Activated naive CD4-positive, alpha-beta T cell treated with Interleukin-2 at 50 U/mL for 16 hours (primary cell): ENCODE measurements at regions not wholly inside any gene's neighbourhood (a gene's known extent, or its start where the extent isn't known, plus 50 kb on each side); places are given as distances from the start of the nearest gene placed in this dataset.

Experiments
- DNase-seq: peaks from one replicate; pipeline ENCODE4 v3.0.0-alpha.2; 2020

DNA sequence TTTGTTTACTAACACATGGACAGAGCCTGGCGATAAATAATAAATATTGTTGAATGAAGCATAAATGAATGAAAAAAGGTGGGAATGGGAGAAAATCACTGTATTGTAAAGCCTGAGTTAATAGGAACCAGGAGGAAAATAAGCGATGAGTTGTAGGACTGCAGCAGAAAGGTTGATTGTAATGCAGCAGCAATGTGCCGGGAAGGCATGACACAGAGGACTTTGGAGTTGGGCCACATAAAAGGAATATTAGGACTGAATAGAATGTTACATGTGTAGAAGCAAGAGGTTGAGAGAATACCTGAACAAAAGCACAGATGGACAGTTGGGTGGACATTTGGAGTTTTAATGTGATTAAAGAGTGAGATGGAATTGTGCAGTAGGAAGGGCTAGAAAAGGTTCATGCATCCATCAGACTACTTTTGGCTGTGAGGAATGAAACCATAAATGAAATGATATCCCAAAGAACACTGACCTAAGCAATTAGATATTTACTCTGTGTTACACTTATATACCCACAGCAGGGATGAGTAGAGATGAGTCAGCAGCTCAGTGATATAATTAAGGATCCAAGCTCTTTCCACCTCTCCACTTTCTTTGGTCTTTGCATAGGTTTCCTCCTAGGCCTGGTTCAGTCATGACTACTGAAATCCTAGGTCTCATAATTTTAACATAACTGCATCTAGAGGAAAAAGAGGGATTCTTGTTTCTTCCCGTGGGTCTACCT, 55.4 kb downstream of the CCER1 start:
- DNase-seq = no peak

DNA sequence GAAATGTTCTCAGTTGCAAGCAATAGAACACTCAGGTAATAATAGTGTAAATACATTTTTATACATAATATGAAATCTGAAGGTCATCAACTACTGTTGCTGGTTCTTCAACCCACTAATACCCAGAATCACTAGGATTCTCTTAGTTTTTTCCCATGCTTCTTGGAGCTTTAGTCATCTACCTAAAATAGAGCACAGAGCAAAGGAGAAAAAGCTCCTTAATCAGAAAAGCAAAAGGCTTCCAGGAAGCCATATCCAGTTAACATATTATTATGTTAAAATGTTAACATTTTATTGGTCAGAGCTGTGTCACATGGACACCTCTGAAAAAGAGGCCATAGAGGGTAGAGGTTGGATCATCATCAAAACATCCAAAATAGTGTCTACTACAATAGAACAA, 57.0 kb downstream of the CCER1 start:
- DNase-seq = no peak

DNA sequence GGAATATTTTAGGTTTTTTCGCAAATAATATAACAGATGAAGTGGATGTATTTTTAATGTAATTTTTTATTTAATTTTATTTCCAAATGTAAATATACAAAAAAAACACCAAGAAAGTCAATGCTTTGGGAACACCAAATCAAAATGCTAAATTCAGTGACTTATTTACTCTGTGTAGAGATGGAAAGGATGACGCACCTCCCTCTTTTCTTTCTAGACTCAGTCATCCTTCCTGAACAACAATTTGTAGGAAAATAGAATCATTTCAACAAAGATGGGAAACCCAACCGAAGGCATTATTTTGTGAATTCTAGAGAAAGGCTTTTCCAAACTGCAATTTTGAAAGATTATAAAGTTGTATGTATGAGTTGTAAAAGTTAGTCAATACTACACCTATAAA, 57.7 kb downstream of the CCER1 start:
- DNase-seq = no peak

DNA sequence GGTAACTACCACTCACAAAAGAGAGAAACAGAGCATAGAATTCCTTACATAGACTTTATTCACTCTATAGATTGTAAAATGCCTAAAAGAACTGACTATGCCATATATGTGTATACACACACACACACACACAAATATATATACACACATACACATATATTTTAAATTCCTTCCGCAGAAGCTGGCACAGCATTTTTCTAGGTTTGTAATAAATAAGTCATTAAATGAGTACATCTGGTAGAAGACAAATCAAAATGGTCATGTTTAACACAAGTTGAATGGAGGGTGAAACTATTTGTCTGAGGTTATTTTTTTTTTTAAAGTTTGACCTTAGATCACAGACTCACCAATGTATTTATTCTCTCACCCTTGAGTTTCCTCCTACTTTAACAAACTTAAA, 58.2 kb downstream of the CCER1 start:
- no peak for DNase-seq

DNA sequence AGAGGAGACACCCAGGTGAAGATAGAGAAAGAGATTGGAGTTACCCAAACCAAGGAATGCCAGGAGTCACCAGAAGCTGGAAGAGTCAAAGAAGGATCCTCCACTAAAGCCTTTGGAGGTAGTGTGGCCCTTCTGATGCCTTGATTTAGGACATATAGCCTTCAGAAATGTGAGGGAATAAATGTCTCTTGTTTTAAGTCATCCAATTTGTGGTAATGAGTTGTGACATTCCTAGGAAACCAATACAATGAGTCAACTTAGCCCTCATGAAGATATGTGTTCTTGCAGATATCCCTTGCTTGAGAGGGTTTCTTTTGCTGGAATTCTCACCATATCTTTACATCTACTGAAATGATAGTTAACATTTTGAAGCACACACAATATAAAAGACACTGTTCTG, 58.8 kb downstream of the CCER1 start:
- no peak for DNase-seq

DNA sequence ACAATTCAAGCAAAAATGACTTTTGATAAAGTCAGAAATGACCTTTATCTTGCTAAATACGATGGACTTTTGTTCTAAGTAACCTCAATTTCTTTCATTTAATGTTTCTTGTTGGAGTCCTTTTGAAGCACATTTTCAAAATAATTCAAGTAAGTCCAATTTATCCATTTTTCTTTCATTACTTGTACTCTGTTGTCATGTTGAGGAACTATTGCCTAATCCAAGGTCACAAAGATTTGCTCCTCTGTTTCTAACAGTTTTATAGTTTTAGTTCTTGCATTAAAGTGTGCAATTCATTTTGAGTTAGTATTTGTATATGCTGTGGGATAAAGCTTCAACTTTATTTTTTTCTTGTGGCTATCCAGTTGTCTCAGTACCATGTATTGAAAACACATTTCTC, 66.7 kb downstream of the CCER1 start:
- no peak for DNase-seq

DNA sequence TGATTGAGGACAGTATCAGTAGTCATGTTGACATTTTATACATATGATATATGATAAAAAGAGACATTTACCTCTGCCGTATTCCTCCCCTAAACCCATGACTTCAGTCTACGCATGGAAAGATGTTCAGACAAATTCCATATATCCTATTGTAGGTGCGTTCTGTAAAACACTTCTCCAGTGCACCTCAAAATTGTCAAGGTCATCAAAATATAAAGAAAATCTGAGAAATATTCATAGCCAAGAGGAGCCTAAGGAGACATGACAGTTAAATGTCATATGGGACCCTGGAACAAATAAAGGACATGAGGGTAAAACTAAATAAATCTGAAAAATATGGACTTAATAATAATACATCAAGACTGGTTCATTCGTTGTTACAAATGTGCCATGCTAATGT, 71.5 kb downstream of the CCER1 start:
- DNase-seq = no peak

DNA sequence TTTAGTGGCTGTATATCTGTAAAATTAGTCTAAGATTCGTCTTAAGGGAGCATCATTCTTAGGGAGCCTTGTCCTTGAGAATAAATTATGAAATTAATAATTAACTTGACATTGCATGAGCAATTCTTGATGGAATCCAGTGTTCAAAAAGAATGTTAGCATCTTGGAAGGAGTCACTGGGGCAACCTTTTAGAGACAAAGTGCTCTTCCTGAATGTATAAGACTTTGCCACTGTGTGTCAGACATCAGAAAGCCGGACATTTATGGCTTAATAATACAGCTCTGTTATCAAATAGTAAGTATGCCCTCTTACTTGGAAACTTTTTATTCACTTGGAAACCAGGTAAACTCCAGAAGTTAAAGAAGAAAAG, 83.3 kb downstream of the CCER1 start:
- DNase-seq = no peak

DNA sequence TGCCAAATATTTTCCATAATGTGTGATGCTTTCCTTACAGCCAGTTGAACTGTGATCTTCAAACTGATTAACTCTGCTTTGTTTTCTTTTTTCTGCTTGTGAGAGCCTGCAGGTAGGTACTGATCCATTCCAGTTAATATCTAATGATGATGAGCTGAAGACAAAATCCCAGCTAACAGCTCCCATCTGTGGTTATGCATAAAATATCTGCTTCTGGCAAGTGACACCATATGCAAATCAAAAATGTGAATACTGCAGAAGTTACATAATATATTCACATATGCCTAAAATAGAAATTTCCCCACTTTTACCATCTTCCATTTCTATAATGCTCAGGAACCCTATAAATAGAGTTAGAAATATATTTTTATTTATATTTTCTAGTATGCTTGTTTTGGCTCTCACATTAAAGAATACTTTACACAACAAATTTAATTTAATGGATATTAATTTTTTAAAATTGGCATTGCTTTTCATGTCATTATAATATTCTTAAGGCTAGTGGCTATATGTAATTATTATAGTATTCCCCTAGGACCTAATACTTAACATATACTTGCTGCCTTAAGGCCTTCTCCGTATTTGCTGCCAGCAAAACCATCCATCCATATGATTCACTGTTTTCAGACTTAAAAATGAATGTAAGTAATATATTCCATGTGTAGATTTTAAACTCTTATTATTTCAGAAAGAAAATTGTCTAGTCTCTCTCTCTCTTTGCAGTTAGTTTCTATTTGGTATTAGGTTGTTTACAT, 83.8 kb downstream of the CCER1 start:
- DNase-seq = no peak

DNA sequence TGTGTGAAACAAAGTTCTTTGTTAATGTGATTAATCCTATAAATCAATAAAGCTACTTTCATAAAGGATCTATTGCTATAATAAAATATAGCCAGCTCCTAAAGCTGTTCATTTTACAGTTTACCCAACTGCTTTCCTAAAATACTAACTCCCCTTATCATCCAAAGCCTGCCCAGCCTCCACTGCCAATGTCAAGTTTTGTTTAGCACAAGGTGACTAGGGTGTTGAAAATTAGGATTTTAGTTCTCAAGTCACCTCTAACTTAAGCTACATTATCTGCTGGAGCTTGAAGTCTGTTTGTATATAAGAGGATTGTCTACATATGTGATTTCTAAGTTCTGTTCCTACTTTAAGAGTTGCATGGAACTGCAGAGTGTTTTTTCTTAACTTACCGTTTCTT, 86.3 kb downstream of the CCER1 start:
- DNase-seq = no peak

DNA sequence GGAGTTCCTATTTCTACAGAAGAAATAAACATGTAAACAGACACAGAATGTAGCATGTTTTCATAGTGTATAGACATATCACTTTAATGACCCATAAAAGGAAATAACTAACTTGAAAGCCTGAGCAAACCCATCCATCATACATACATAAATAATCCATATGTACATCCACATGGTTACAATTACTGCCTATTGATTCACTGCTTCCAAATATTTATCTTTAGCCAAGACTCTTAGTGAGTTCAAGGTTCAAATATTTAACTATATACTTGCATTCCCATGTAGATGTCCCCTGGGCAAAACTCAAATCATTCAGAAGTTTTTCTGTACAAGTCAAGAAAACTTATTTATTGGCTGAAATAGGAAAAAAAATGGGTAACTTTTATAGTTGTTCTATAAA, 95.4 kb downstream of the CCER1 start:
- no peak for DNase-seq

DNA sequence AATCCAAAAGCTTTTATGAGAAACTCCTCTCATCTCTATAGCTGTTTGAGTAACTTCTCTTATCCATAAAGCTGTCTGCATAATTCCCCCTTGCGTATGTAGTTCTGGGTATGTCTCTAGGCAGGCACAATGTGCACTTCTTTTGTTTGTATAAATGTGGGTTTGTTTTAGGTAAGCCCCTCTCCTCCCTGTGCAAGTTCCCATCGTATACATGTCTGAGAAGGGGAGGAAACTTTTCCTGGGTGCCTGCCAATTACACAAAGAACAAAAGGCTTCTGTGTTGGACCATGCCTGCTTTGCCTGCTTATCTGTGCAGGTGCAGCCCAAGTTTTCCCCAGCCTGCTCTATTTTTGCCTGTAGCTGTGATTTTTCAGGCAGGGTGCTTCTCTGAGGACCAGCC, 96.7 kb downstream of the CCER1 start:
- no peak for DNase-seq

DNA sequence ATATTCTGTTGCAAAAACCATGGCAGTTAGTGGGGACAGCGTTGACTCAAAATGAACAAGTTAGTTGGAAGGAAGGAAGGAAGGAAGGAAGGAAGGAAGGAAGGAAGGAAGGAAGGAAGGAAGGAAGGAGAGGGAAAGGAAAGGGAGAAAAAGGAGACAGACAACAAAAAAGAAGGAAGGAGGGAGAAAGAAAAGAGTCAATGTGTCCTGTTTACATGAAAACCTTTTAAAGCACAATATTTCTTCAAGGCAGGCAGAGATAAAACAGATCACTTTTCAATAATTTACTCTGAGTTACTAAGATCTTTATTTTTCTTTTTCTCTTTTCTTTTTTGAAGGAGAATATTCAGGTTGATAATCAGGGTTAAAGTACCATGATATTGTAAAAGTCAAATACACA, 99.4 kb downstream of the CCER1 start:
- no peak for DNase-seq

DNA sequence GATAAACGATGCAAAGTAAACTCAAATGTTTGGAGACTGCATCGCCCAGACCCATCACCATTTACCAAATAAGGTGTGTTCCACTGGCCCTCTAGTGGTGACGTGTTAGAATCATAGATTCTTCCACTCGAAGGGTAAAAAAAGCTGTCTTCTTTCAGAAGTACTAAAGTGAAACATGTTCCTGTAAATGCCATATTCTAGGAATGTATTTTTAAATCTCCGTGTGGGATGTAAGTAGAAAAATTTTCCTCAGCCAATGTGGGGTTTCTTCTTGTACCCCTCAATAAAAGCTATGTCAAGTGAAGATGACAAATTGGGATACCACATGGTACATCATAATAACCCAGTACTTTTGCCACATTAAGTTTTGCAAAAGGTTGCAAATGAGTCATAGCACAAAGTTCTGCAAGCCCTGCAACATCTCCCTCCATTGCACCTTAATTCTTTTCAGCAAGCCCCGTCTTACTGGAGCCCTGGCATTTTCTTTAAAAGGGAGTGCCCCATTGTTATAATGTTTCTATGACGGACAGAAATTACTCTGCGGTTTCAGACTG, 100.8 kb downstream of the CCER1 start:
- DNase-seq = no peak

DNA sequence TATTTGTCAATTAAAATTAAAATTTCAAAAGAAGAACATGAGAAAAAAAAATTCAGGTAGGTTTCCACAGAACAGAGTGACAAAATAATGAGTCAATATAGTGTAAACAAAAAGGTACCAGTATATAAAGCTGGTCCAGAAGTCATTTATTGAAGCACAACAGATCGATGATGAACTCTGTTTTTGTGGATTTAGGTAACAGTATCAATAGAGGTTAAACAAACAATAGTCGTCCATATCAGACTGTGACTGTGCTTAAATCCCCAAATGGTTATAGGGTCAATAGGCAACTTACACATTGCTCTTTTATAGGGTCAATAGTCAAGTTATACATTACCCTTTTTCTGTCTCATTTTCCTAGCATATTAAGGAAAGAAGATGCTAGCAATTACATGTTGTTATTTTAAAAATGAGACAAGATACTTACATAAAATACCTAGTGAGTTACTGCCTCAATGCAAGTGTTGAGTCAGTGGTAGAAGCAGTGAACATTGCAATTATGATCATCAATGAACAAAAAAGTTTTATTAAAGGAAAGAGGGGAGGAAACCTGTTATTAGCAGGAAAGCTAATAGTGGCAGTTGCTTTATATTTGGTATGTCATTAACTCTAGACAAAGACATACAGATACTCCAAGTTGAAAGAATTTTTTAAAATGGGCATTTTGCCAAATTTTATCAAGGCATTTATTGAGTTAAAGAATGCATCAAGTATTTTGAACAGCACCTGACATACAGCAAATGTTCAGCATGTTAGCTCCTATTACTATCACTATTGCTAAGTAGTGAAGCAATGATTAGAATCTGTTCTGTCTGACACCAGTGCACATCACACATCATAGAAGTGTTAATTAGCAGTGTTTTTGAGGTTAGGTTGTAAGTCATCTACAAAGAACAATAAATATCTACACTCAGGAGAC, 102.9 kb downstream of the CCER1 start:
- DNase-seq = no peak

DNA sequence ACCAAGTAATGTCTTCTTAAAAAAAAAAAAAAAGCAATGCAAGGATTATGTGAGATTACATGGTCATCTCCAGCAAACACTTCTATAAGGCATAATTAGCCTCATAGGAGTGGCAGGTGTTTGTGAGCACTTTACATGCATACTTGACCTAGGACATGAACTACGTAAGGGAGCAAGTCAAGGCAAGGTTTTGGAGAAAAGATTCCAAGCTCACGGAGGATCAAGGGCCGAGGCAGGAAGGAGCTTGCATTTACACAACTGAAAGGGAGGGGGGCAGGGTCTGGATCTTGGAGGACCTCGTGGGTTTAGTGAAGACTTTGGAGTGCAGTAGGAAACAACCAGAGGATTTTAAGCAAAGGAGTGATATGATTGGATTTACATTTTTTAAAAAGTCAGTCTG, 112.5 kb downstream of the CCER1 start:
- DNase-seq = no peak

DNA sequence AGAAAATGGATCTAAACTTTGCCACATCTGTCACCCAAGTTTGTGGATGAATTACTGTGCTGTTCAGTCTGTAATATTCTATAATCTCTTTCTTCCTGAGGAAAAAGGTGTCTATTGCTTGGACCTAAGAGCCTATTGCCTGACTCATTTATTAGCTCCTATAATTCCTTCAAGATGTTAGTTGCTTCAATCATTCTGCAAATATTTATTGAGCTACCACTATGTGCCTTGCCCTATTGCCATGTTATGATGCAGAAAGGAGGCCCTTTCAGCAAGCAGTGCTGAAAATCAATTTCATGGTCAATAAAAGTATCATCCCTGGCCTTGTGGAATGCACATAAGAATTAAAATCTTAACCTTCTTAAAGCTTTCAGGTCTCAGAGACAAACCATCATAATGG, 113.6 kb downstream of the CCER1 start:
- no peak for DNase-seq

DNA sequence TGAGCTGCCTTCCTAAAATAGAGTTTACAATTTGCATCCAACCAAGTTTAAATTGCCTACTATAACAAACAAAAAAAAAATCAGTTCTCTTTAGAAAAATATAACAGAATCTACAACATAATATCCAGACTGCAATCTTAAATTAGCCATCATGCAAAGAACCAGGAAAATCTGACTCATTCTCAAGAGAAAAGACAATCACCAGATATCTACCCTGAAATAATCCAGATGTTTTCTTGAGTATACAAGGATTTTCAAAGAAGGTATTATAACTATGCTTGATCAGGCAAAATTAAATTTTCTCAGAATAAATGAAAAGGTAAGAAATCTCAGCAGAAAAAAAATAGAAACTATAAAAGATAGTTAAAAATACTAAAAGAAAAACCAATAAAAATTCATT, 115.6 kb downstream of the CCER1 start:
- DNase-seq = no peak

DNA sequence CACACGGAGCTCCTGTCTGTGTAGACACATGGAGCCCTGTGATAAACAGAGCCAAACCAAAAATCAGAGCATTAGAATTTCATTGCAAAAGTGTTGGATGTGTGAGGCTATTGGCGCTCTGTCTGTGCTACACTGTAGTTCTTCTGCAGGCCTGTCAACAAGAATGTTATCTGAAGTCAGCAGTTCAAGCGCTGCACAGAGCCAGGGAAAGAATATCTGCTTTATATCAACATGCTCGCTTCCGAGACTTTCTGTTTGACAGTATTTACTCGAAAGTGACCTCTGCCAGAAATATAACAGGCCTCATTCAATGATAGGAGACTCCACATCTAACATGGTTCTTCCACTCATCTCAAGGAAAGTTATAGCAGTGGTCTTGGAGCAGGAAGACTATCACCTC, 118.3 kb downstream of the CCER1 start:
- DNase-seq = no peak

DNA sequence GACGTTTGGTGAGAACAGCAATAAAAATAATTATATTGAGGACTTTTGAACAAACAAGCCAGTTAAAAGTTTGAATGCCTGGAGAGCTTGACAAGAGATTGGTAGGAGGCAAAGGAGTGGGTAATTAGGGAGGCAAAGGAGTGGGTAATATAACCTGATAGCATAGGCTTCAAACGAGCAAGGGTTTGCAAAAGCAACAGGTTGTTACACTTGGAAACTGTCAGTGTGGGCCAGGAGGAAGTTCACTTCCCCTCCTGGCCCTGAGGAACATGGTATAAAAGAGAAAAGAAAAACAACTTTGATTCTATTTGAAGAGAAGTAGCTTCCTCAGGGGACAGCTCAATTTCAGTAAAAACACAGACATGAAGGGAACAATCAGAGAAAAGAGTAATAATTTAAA, 121.7 kb downstream of the CCER1 start:
- DNase-seq = no peak

DNA sequence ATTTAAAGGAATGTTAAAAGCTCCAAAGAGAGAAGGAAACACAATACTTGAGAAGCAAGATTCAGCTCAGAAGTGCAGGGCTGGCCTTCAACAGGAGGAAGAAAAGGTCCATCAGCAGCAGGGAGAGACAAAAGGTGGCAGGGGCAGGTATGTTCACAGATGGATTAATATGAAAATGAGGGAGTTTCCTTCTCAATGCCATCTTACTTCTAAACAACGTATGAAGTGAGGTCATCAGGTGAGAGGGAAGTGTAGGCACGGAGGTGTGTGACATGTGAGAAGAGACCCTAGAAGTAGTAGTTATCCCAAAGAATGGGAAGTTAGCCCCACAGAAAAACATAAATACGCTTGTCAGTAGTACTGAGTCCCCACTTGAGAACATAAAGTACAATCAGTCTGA, 122.5 kb downstream of the CCER1 start:
- DNase-seq = no peak

DNA sequence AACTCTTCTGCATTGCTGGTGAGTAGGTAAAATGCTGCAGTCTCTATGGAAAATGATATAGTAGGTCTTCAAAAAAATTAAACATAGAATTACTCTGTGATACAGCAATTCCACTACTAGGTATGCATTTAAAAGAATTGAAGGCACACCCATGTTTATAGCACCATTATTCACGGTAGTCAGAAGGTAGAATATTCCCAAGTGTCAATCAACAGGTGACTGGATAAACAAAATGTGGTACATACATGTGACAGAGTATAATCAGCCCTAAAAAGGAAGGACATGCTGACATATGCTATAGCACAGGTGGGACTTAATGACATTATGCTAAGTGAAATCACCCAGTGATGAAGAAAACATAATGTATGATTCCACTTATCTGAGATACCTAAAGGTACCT, 123.3 kb downstream of the CCER1 start:
- DNase-seq = no peak

DNA sequence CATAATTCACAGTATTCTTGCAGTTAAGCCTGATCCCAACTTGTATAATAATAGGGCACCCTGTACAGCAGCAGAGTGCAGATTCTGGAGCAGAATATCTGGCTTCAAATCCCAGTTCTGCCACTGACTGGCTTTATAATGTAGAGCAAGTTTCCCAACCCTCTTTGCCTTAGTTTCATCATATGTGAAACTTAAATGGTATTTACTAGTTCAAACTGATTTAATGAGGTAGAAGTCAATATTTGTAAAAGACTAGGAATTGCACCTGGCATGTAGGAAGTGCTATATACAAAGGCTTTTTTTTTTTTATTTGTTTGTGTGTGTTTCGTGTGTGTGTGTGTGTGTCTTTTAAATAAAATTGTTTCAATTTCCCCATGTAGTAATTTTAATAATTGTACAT, 125.9 kb downstream of the CCER1 start:
- no peak for DNase-seq

DNA sequence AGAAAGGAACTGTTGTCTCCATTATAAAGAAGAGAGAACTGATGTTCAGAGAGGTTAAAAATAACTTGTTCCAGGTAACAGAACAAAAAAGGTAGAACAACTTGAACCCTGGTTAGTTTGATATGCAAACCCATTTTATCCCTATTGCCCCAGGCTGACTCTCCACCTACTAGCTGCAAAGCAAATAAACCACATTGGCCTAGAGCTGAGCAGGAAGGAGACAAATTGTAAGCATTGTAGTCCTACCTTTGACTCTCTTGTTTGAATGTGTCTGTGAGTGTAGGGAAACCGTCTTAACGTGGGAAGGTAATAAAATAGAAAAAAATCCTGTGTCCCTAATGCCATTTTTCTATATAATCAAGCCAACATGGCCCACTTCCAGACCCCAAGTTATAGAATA, 126.4 kb downstream of the CCER1 start:
- no peak for DNase-seq
